AML-193 (cell line): ENCODE measurements at regions not wholly inside any gene's neighbourhood (a gene's known extent, or its start where the extent isn't known, plus 50 kb on each side); places are given as distances from the start of the nearest gene placed in this dataset.
"Not testable (repeated sequence)": the region's sequence is repeated elsewhere in the genome, so short reads cannot be mapped to it uniquely, and the experiment has no call there.

ENCODE experiments used
- DNase-seq, 2 experiments: peaks; one replicate each; lab custom pipeline; 2025; lab: John Stamatoyannopoulos, UW

GRCh38 chr12:88368077-88368476, 212.2 kb downstream of the KITLG start:
- not testable (repeated sequence) for DNase-seq

- DNase-seq = no peak
Observed at GRCh38 chr12:88371416-88372183, 208.7 kb downstream of the KITLG start.

GRCh38 chr12:88375306-88376305, 204.7 kb downstream of the KITLG start:
- no peak for DNase-seq

- DNase-seq = no peak
Observed at GRCh38 chr12:88377973-88378372, 202.3 kb downstream of the KITLG start.

- no peak for DNase-seq
Observed at GRCh38 chr12:88381466-88381865, 198.8 kb downstream of the KITLG start.

GRCh38 chr12:88383405-88383804, 196.9 kb downstream of the KITLG start:
- DNase-seq = no peak

- peak in 1 of 2 experiments; percentile 28 for DNase-seq
Observed at GRCh38 chr12:88388566-88389540, 191.4 kb downstream of the KITLG start.

GRCh38 chr12:88390811-88391210, 189.5 kb downstream of the KITLG start:
- DNase-seq = no peak

GRCh38 chr12:88391556-88391955, 188.7 kb downstream of the KITLG start:
- no peak for DNase-seq

GRCh38 chr12:88393017-88393767, 187.1 kb downstream of the KITLG start:
- DNase-seq = peak; percentile 23 to 34

- no peak for DNase-seq
Observed at GRCh38 chr12:88398031-88398430, 182.2 kb downstream of the KITLG start.

- no peak for DNase-seq
Observed at GRCh38 chr12:88399811-88400210, 180.5 kb downstream of the KITLG start.

GRCh38 chr12:88400302-88400701, 180.0 kb downstream of the KITLG start:
- peak; percentile 56 to 73 for DNase-seq

- DNase-seq = no peak
Observed at GRCh38 chr12:88401155-88401554, 179.1 kb downstream of the KITLG start.

- DNase-seq = no peak
Observed at GRCh38 chr12:88406905-88407304, 173.4 kb downstream of the KITLG start.

- no peak for DNase-seq
Observed at GRCh38 chr12:88408823-88409222, 171.4 kb downstream of the KITLG start.

- no peak for DNase-seq
Observed at GRCh38 chr12:88409257-88409656, 171.0 kb downstream of the KITLG start.

GRCh38 chr12:88411689-88412088, 168.6 kb downstream of the KITLG start:
- no peak for DNase-seq

GRCh38 chr12:88413646-88414045, 166.6 kb downstream of the KITLG start:
- DNase-seq = no peak

- no peak for DNase-seq
Observed at GRCh38 chr12:88416155-88416554, 164.1 kb downstream of the KITLG start.

GRCh38 chr12:88416786-88417185, 163.5 kb downstream of the KITLG start:
- no peak for DNase-seq
